Hippocampal formation (tissue), 2 donors: ENCODE measurements at regions not wholly inside any gene's neighbourhood (a gene's known extent, or its start where the extent isn't known, plus 50 kb on each side); places are given as distances from the start of the nearest gene placed in this dataset.
"Not testable (repeated sequence)": the region's sequence is repeated elsewhere in the genome, so short reads cannot be mapped to it uniquely, and the experiment has no call there.

ENCODE experiments used
- DNase-seq, 2 donors: peaks; one replicate each; lab custom pipeline; 2025; lab: John Stamatoyannopoulos, UW

DNA sequence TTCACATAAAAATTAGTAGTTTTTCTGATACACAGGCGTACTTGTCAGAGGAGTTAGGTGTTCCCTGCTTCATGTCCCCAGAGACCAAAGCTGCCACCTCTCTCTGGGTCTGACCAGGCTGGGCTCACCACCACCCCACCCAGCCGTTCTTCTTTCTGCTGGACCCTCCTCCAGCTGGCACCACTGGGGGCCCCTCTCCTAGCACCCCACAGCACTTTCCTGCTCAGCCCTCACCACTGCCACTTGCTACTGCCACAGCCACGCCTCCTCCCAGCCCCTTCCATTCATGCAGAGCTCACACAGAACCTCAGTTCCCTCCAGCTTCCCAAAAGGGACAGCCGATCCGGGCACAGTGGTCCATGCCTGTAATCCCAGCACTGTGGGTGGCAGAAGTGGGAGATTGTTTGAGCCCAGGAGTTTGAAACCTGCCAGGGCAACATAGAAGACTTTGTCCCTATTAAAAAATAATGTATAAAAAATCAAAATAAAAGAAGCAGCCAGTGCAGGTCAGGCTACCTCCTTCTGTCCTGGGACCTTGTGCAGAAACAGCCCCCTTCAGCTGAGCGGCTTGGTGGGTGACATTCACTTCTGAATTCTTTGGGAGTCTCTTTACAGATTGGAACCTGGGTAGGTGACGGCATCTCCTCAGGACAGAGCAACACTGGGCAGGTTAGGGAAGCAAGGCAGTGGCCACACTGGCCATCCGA is 208.3 kb downstream of the TOMM20 start:
- DNase-seq: no peak

DNA sequence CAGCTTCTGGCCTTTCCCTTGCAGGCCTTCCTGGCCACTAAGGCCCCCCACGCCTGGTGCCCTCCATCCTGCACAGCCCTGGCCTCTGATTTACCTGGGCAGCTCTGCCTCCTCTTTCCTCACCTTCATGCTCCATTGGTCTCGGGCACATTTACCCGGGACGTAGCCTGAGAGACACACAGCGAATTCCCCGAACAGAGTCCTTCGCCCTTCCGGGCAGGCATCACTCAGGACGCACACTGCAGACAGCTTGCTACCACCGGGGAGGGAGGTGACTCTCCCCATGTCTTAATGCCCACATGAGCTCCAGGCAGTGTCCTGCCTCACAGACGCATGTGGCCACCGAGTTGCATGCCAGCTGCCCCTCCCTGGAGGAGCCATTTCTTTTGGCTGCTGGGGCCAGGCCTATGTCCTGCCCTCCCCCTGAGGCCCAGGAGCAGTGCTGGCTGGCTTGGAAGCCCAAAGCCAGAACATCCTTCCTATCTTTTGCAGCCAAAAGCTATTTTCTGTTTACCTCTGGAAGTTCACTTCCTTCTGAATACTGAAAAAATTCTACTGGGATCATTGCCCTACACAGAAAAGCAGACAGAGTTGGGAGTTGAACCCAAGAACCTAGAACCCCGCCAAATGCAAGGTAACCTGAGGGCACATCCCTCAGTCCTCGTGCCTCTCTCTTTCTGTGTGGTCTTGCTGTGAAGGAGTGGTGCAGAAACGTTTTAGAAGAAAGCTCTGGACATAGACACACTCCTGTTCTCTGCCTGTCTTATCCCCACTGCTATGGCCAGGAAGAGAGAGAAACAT is 209.5 kb downstream of the TOMM20 start:
- no peak for DNase-seq

DNA sequence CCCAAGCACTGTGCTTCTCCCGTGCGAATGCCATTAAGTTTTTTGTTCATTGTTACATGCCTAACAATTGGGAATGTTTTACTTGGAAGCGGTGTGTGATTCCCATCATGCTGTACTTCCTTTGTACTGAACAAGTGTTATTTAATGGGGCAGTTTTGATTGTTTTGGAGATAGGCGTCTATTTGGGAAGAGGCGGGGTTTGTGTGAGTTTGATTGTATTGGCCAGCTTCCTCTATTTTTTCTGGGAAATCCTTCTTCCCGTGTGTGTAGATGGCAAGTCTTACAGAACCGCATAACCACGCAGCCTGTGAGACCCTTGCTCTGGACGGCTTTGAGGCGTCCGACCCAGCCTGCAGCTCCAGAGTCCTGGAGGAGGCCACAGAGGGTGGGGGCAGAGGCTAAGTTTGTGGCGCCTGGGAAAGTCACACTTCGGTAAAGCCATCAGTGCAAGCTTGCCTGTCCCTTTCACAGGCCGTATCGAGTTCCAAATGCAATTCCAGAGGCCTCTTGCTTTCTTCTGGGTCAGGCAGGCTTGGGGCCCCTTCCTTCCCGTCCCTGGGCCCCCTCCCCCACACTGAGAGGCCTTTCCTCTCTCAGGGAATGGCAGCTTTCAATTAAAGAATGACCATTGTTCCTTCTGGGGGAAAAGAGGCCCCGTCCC is 210.3 kb downstream of the TOMM20 start:
- DNase-seq: no peak

DNA sequence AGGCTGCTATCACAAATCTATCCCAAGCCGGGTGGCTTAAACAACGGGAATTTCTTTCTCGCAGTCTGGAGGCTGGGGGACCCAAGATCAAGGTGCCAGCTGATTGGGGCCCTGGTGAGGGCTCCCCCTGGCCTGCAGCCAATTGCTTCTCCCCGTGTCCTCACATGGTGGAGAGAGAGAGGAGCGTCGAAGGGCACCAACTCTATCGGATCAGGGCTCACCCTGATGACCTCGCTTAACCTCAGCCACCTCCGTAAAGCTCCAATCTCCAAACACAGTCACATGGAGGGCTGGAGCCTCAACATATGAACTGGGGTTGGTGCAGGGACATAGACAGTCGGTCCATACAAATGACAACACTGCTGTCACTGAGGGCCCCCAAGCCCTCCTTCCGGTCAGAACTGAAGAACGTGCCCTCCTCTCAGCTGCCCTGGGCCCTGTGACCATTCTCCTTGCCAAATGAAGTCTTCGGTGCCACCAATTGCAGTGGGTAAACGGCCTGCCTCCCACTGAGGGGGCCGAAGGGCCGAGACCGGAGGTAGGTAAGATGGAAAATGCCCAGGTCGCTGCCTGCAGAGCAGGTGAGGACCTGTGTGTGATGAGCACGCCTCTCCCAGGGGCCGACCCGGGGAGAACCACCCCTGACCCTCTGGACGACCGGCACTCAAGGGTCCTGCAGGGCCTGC is 211.0 kb downstream of the TOMM20 start:
- no peak for DNase-seq

DNA sequence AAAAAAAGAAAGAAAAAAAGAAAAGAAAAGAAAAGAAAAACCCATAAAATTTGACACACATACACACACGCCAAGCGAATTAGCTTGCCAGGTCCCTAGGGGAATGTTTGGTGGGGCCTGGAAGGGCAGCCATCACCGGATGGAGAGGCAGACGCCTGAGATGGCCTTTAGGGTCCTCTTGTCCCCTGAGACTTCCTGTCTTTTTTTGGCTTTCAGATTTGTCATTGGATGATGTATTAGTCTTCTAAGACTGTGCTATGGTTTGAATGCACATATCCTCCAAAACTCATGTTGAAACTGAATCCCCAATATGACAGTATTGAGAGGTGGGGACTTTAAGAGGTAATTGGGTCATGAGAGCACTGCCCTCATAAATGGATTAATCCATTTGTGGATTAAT is 211.8 kb downstream of the TOMM20 start:
- no peak for DNase-seq

DNA sequence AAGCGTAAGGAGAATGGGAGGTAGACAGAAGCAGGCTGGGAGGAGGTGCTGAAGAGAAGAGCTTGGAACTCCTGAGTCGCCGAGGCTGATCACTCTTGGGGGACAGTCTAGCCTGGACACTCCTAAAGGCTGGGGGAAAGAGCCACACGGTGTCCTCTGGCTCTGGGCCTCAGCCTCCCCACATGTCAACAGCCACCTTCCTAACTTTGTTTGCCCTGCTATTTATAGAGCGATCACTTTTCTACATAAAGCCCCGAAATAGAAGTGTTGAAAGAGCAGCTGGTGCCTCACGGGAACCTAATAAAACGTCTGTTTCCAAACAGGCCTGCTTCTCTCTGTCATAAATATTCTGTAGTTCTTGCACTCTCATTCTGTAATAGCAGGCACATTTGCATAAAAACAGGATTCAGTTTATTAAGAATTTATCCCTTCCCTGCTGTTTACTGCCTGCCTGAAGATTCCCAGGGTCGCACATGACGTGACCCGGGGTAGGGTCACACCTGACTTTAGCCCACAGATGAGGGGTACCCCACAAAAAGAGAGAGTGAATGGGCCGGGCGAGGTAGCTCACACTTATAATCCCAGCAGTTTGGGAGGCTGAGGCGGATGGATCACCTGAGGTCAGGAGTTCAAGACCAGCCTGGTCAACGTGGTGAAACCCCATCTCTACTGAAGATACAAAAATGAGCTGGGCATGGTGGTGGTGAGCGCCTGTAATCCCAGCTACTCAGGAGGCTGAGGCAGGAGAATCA is 212.5 kb downstream of the TOMM20 start:
- DNase-seq: no peak

DNA sequence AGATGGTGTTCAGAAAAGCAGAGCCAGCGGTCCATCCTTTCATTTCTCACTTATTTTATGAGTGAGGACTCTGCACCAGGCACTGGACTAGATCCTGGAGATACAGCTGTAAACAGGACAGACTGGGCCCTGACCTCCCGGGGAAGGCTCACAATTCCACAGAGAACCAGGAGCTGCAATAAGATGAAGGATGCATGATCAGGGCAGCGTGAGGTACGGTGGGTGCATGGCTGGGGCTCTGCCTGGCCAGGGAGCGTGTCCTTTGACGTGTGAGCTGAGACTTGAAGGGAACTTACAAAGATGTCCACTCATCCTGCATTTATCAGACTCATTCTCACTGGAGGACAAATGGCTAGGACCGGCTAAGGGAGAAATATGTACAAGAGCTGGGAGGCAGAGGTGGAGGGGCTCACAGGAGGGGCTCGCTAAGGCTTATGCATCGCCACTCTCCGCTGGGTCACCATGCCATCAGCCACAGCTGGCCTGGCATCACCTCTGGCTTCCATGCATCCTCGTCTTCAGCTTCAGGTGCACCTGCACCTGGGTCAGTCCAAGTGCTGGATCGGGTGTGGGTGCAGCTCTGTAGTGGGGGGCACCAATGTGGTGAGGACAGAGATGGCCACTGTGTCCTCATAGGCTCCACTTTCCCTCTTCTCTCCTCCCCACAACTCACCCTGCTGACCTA is 213.9 kb downstream of the TOMM20 start:
- no peak for DNase-seq

DNA sequence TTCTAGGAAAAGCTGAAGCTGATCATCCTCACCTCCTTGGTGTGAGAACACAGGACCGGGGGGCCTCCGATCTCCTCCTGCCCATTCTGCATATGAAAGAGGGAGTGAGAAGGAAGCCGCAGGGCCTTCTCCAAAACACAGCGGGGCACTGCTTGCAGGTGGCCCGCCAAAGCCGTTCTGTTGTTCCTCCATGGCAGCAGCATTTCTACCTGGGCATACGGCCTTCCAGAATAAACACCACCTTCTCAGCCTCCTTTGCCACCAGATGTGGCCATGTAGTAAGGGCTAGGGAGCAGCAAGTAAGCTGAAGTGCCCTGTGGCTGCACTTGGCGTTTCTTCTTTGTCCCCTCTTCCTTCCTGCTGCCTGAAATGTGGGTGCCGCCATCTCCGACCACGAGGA is 214.9 kb downstream of the TOMM20 start:
- no peak for DNase-seq

DNA sequence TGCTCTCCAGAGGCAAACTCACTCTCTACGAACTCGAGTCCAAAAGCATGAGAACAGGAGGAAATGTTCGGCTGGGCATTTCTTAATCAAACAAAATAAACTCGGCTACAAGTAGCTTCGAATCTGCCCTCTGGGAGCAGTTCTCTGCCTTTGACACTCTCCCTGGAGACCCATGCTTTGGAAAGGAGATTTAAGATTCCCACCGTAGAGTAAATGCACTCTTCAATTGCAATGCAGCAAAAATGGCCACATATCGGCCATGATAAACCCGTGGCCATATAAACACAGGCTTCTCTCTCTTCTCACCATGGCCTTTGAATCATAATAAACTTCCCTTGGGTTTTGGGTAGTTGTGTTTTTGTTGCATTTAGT is 215.4 kb downstream of the TOMM20 start:
- no peak for DNase-seq

DNA sequence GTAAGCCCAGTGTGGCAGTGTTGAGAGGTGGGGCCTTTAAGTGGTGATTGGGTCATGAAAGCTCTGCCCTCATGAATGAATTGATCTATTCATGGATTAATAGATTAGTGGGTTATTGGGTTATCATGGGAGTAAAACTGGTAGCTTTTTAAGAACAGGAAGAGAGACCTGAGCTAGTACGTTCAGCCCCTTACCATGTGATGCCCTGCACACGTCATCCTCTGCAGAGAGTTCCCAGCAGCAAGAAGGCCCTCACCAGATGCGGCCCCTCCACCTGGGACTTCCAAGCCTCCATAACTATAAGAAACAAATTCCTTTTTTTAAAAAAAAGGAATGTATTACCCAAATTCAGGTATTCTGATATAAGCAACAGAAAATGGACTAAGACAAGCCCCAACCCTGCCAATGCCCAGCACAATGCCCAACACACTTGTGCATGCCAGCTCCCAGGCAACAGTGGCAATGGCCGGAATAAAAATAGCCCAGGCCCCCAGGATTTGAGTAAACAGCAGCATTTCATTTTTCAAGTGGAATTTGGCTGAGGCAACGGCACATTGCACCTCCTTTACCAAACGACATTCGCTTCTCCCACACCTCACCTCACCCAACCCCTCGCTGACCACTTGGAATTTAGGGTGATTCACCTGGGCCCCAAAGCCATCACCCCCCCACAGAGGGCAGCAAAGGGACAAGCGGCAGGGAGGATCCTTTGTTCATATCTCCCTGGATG is 215.9 kb downstream of the TOMM20 start:
- no peak for DNase-seq

DNA sequence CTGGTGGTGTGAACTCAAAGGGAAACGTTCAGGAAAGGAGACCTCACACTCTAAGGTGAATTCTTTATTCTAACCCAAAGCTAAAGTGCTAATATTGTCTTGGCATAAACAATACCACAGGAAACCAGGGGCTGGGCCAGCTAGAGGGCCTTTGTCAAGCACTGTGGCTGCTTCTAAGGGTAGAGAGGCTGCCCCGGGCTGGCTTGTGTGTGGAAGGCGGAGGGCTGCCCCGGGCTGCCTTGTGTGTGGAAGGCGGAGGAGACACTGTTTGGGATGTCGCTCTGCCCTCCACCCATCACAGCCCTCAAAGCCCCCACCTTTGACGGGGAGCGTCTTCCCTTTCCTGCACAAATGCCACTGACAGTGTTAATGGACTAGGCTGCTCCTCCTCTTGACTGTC is 216.8 kb downstream of the TOMM20 start:
- no peak for DNase-seq

DNA sequence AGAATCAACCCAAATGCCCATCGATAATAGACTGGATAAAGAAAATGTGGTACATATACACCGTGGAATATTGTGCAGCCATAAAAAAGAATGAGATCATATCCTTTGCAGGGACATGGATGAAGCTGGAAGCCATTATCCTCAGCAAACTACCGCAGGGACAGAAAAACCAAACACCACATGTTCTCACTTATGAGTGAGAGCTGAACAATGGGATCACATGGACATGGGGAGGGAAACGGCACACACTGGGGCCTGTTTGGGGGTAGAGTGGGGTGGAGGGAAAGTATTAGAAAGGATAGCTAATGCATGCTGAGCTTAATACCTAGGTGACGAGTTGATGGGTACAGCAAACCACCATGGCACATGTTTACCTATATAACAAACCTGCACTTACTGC is 217.5 kb downstream of the TOMM20 start:
- not testable (repeated sequence) for DNase-seq

DNA sequence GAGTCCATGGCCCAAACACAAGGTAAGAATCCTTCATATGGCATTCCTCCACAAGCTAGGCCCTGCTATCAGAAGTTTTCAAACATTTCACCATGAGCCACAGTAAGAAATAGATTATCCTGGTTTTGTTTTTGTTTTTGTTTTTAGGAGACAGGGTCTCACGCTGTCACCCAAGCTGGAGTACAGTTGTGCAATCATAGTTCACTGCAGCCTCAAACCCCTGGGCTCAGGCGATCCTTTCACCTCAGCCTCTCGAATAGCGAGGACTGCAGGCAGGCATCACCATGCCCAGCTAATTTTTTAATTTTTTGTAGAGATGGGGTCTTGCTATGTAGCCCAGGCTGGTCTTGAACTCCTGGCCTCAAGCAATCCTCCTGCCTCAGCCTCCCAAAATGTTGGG is 218.8 kb downstream of the TOMM20 start:
- DNase-seq: no peak

DNA sequence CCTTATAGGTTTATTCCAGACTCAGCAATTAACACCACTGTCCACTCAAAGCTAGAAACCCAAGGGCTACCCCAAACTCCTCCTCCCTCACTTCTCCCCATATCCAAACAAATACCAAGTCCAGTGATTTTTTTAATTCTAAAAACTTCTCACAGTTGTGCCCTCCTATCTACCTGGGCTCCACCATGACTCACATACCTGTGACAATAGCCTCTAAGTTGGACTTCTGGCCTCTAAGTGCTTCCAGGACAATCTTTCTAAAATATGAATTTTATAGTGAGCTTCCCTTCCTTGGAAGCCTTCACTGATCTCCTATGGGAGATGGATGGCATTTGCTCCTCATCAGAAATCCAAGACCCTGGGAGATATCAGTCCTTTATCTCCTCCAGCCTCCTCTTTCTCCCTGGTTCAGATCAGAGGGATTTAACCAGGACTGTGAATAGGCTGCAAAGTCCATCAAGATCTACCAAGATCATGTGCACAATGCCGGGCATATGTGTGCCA is 219.3 kb downstream of the TOMM20 start:
- DNase-seq: no peak

DNA sequence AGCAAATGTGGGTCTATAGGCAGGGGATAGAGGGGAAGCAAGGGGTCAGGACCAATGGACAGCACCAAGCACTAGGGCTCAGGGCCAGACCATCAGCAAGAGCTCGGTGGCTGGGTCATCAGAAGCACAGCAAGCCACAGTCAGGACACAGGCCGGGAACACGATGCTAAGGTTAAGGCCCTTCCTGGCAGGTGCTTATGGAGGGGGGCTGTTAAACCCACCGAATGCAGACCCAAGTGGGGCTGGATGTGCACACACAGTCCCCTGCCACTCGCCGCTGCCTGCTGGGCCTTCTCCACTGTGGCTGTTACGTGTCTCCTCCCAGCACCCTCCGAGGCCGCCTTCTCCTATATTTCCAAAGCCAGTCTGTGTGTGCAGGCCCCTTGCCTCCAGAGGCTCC is 220.1 kb downstream of the TOMM20 start:
- DNase-seq: no peak

DNA sequence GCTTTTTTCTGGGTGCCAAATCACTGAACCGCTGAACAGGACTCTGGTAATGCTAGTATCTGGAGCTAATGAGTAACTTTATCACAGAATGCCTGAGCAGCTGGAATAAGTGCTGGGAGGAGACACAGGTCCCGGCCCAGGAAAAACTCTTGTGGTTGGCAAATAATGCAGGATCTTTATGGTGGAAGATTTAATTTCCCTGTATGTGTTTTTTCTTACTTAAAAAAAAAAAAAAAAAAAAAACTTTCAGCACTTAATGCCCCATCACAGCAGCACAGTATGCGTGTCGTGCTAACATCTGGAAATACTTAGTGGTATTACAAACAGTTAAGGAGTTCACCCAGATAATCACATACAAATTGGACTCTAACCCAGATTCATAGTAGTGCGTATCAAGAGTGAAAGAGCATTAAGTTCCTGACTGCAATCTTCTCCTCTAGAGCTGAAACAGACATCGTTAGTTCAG is 220.7 kb downstream of the TOMM20 start:
- no peak for DNase-seq

DNA sequence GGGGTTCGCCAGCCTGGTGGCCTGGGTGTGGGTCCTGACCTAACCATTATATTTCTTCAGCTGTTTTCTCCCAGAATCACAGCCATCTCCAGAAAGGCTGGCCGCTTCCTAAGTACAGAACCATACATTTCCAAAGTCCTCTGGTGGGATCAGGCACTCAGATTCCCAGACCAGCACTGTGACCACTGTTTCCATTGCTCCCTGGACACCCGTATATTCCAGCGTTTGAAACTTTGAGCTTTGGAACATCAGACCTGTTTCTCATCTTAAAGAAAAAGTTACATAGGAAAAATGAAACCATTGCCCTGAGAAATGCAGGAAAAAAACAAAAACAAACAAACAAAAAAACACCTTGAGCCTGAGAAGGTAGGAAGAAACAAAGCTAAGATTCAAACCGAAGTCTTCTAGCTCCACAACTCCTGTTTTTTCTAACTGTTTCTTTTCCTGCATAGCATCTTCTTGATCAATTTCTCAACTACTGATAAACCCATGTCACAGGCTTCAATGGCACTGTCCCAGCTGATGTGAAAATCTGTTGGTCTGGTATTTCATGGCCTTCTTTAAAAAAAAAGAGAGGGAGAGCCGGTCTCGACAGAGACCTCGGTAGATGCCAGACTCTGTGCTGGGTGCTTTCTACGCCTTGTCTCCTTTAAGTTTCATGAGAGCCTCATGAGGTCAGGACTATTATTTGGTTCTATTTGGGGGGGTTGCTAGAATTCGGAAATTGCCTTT is 221.3 kb downstream of the TOMM20 start:
- no peak for DNase-seq

DNA sequence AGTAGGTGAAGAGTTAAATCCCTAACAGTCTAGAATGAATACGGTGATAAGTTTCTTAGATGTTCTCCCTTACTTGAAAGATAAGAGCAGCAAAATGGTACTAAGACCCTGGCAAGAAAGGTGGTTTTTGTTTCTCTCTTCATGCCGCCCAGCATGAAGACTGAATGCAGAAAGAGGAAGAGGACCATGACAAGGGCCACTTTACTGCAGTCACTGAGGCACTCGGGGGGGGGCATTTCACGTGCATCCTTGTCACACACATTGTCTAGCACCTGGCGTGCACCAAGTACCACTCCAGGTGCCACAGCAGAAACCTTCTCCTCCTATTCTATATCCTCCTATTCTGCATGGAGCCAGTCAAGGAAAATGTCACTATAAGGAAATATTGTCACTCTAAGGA is 222.0 kb downstream of the TOMM20 start:
- no peak for DNase-seq

DNA sequence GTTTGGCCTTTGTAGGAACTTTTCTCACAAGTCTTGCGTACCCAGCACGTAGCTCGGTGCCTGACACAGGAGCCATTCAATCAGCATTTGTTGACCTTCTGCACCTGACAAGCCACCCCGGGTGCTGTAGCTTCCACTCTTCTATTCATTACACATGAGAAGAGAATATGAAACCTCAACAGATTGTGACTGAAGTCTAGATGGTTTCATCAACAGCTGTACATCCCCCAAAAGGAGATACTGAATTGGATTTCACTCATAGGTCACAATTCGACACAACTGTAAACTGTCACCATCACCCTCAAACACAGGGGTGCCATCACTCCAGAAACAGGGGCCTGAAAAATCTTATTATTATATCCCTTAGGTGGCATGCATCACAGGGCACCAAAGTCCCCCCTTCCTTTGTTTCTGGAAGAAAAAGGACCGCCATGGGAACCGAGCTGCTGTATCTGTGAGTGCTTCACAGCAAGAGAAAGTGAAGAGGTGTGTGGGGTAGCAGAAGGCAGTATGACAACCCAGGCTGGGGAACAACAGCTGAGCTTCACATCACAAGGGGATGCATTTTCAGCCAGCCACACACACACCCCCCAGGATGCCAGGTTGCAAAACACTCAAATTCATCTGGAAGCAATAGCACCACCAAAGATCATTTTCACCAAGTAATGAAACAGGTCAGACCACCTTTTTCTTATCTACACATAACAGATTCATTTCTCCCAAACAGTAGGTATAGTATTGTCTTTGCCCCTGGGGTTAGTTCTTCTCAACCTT is 225.7 kb downstream of the TOMM20 start:
- DNase-seq: no peak
